OCI-LY3 (cell line): ENCODE measurements at regions not wholly inside any gene's neighbourhood (a gene's known extent, or its start where the extent isn't known, plus 50 kb on each side); places are given as distances from the start of the nearest gene placed in this dataset.

Experiments
- EZH2phosphoT487 ChIP-seq: fragments of 200-600 bp; shearing (Covaris generic); IDR thresholded peaks from 2 replicates; pipeline ENCODE4 v1.6.1; 2018; ENCODE audit warnings: antibody characterized with exemption, mixed run types, low read depth
- TF ChIP-seq, protein P1 (sequence below): fragments of 200-600, 300-600 bp; sonication (generic); IDR thresholded peaks from 2 replicates; pipeline ENCODE4 v1.5.1; 2014; ENCODE audit warnings: antibody characterized with exemption, low read length, low read depth

DNA sequence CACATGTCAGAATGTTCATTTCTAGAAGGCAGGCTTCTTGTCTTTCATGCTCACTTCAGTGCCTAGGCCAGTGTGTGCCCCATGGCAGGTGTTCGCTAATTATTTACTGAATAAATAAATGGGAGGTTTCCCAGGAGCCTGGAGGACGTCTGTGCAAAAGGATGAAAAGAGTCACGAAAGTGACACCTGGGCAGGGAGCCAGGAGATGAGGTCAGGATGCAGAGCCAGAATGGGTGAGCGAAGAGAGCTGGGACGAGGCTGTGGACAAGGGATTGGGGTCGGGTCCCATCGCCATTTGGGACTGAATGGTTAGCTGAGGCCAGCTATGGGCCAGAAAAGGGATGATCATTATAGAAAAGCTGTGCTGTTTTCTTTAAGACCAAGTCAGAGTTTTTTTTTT, 560.4 kb downstream of the TBC1D22A start:
- TF ChIP-seq, protein P1, sequence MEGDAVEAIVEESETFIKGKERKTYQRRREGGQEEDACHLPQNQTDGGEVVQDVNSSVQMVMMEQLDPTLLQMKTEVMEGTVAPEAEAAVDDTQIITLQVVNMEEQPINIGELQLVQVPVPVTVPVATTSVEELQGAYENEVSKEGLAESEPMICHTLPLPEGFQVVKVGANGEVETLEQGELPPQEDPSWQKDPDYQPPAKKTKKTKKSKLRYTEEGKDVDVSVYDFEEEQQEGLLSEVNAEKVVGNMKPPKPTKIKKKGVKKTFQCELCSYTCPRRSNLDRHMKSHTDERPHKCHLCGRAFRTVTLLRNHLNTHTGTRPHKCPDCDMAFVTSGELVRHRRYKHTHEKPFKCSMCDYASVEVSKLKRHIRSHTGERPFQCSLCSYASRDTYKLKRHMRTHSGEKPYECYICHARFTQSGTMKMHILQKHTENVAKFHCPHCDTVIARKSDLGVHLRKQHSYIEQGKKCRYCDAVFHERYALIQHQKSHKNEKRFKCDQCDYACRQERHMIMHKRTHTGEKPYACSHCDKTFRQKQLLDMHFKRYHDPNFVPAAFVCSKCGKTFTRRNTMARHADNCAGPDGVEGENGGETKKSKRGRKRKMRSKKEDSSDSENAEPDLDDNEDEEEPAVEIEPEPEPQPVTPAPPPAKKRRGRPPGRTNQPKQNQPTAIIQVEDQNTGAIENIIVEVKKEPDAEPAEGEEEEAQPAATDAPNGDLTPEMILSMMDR, result no peak
- TF ChIP-seq EZH2phosphoT487, result no peak
